Umbilical cord (tissue), 1 donor: ENCODE measurements at regions not wholly inside any gene's neighbourhood (a gene's known extent, or its start where the extent isn't known, plus 50 kb on each side); places are given as distances from the start of the nearest gene placed in this dataset.

Source experiments
- DNase-seq: peaks from one replicate; pipeline ENCODE4 v3.0.0-alpha.2; 2015; ENCODE audit warnings: low spot score

DNA sequence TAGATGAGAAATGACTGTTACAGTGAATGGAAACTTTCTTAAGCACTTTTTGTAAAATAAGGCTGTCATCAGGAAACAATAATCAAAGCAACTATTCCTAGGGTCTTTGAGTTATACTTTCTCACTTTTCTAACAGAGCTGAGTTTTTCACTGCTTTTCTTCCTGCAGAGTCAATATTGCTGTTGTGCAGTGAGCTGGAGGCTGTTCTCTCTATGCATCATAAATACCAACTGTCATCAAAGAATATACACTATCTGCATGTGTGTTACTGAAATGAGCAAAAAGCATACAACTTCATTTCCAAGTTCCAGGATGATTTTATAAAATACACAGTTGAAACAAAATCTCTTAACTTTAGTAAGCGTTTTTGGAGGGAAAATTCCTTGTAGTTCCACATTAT lies 110.4 kb upstream of the CPSF6 start:
- DNase-seq: peak; percentile 14

DNA sequence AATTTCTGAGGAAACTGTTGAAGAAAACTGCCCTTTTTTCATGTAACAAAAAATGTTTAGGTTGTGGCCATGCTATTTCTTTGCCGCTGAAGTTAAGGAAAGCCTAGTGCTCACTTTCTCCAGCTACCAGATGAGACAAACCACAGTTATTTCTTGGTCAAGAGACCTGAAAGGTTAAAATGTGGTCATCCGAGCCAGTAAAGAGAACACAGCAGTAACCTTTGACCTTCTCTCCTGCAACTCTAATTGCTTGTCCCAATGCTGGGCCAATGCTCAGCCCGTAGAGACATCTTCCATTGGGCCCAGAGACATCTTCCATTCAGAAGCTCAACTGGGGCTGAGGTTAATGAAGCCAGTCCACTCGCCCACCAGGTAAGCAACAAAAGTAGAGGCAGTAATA lies 109.8 kb upstream of the CPSF6 start:
- DNase-seq: no peak

DNA sequence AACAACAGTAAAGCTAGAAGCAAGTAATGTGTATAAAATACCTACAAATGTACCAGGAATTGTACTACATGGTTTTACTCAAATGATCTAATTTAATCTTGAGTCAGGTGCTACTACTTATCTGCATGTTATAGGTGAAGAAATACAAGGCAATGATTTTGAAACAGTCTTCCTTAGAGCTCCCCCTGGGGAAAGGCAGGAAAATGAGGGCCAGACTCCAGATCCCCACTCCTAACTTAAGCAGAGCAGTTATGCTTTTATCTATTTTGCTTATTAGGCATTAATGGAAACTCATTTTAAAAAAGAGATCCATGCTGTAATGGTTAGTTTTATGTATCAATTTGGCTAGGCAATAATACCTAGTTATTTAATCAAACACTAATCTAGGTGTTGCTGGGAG lies 109.3 kb upstream of the CPSF6 start:
- no peak for DNase-seq

DNA sequence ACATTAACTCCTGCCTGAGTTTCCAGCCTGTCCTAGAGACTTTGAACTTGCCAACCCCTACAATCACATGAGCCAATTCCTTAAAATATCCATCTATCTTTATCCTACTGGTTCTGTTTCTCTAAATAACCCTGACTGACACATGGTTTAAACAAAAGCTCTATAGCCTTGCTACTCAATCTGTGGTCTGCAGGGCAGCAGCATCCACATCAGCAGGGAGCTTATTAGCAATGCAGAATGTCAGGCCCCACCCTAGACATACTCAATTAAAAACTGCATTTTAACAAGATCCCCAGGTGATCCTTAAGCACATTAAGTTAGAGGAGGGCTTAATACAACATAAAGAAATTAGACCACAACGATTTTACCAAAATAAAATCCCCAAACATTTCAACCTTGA lies 108.3 kb upstream of the CPSF6 start:
- DNase-seq: no peak

DNA sequence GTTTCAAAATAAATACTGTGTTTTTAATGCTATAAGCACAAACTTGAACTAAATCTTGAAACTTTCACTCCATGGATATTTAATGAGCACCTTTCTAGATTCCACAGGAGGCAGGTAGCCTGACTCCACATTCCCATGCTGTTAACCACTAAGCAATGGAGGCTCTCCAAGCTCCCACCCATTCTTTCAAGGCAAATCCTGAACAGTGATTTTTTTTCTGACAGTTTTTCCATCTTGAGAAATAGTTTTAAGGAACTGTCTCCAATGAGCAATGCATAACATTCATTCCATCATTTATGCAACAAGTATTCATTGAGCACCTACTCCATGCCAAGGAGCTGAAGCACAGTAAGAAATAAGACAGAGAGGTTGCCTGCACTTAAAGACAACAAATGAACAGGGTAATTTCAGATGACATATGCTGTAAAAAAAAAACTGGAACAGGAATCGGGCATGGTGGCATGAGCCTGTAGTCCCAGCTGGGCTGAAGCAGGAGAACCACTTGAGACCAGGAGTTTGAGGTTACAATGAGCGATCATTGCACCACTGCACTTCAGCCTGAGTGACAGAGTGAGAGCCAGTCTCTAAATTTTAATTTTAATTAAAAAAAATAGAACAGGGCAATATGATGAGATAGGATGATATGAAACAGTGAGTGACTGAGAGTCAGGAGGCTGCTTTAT lies 102.3 kb upstream of the CPSF6 start:
- no peak for DNase-seq

DNA sequence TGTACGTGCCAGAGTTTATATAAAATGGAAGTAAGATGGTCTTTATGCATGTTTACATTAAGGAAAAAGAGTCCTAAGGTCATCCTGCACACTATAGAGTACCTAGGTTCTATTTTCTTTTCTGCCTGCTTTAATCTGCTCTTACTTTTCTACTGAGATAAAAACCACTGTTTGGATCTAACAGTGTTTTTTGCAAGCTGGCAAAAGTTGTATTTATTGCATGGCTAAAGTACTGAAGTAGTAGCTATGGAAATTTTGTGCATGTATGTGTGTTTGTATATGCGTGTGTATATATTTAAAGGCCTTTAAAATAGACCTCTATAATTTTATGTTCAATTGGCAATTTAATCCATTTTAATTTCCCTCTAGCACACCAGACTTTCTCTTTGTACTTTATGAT lies 98.3 kb upstream of the CPSF6 start:
- DNase-seq: no peak

DNA sequence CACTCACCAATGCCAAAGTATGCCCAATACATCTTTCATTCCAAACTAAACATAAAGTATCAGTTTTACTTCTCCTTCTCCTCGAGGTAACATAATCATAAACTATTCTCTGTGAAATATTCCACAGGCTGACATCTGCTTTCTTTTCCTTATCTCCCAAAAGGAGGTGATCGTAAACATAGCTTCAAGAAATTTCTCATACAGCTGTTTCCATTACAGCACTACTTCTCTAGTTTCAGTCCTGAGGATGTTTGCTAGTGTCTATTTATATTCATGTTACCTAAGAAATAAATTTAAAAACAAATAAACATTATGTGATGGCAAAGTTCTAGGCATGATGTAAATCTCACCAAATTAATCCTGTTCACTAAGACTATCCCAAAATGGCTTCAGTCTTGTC lies 90.1 kb upstream of the CPSF6 start:
- DNase-seq: no peak

DNA sequence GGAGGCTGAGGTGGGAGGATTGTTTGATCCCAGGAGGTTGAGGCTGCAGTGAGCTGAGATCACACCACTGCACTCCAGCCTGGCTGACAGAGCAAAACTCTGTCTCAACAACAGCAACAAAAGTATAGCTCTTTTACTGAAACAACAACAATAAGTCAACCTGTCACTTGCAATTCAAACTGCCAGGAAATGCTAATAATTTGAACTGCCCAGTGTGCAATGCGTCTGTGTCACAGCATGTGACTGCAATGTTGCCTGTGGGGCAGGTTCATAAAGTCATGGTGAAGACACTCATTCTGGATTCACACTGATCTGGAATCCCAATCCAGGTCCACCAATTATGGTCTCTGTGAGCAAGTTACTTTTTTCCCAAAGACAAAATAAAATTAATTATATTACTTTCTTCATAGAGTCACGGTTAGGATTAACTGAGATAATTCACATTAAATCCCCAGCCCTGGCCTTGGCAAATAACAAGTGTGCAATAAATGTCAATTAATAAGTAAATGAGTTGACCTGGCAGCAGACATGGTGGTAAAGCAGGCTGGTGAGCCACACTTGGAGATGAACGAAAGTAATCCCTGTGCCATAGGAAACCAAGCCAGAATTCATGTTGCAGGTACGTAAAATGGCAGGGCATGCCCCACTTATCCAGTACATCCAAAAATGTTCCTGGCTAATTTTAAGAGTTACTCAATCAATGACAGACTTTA lies 89.1 kb upstream of the CPSF6 start:
- no peak for DNase-seq

DNA sequence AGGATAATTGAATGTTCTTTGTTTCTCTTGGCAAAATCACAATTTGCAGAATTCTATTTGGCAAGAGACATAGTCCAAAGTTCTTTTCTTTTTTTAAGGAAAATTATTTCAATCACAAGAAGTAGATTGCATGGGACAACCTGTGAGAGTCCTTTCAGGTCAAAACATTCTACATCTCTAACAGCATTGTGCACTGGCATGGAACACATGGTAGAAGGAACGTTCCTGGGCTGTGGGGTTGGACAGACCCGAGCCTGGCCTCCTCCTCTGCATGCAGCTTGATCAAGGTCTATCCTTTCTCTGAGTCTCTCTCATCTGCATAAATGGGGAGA lies 88.6 kb upstream of the CPSF6 start:
- no peak for DNase-seq

DNA sequence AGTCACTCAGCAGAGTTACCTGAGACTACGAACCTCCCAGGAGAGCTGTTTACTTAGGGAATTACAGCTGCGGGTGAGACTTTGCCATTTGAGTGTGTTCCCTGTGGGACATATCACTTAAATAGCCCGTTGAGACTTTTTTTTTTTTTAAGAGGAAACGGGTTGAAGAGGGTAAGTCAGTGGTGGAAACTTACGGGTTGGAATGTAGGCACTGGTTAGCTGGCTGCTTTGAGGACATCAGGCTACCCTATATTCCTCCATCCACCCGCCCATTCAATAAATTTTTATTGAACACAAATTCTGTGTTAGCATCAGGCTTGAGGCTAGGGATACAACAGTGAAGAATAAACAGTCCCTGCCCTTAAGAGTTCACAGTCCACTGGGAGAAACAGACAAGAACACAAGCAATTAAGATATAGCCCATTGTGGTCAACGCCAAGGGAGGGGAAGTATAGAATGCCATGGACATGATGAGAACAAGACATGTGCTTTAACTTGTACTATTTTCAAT lies 88.1 kb upstream of the CPSF6 start:
- DNase-seq: no peak

DNA sequence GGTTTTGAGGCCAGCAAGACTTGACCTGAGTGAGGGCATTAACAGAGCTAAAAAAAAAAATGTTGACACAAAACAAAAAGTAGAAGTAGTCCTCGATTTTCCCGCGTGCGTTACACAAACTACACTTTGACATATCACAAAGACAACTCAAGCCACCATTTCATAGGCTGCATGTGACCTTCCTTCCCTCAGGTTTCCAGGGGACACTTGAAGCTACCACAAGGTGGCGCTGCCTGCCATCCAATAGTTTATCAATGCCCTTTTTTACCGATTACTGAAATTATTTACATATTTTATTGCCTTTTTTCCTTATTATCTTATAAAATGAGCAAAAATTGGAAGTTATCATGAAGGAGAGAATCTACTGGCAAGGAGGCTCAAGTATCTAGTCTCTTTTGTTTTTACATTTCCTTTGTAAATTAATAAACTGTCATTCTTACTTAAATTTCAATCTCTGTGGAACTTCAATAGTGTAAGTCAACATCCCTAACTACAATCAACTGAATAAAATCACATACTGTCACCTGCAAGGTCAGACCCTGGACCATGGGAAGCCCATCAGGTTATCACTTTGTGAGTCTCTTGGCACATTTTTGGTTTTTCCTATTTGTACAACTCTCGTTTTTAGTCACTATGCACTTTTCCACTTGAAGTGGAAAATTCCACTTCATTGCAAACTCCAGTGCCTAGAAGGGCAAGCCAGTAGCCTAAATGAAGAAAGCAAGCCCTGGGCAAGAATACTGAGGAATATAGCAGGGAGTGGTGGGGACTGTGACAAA lies 84.6 kb upstream of the CPSF6 start:
- DNase-seq: peak; percentile 32

DNA sequence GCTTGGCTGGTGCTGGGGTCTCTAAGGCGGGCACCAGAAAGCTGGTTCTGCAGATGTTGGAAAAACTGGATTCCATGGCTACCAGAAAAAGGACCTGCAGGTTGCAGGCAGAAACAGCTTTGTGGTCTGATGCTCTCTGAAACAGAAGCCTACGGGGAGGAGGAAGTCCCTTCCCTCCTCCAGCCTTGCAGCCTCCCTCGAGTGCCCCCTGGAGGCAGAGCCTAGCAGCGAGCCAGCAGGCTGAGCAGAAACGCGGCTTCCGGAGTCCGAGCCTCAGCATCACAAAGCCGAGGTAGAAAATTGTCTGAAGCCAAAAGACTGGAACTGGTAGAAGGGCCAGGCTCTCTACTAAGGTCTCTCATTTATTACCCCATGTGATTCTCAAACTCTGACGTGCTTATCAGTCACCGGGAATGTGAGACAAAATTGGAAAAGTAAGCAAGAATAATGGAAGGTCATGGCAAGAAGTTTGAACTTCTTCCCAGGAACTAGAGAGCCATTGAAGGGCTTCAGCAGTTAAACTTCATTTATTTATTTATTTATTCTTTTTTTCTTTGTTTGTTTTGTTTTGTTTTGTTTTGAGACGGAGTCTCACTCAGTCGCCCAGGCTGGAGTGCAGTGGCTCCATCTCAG lies 82.2 kb upstream of the CPSF6 start:
- DNase-seq: peak; percentile 78

DNA sequence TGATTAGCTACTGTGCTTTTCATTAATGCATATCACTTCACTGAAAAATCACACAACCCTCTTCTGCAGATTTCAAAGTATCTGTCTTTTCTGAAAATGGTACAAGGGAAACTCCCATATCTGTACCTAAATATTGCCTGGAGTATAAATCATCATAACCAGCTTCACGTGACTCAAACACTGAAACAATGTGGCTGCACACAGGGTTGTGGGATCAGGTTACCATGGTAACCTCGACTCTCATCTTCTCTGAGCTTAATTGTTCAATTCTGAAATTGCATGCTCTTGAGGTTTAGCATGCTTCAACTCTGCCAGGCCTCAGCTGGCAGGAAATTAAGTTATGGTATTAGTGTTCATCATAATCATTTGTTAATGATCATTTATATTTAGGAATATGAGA lies 77.5 kb upstream of the CPSF6 start:
- DNase-seq: no peak

DNA sequence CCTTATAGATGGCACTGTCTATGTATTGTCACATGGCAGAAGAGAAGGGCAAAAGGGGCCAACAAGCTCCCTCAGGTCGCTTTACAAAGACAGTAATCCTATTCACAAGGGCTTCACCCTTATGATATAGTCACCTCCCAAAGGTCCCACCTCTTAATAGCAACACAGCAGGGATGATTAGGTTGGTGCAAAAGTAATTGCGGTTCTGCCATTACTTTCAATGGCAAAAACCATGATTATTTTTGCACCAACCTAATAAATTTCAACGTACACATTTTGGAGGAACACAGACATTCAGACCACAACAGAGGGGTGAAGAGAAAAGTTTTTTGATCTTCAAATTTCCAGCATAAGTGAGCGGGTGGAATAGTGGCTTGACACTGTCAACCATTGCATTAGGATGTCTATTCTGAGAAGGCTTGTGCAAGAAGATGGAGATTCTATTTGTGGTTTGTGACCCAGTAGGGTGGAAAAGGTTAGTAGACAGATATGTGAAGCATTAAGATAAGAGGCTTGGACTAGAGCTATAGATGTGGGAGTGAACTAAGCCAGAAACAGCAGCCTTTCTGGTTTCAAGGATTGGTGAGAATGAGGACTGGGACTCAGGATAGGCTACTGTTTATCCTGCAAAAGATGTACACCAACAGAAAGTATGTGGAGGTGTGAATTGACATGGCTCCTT lies 75.5 kb upstream of the CPSF6 start:
- DNase-seq: no peak

DNA sequence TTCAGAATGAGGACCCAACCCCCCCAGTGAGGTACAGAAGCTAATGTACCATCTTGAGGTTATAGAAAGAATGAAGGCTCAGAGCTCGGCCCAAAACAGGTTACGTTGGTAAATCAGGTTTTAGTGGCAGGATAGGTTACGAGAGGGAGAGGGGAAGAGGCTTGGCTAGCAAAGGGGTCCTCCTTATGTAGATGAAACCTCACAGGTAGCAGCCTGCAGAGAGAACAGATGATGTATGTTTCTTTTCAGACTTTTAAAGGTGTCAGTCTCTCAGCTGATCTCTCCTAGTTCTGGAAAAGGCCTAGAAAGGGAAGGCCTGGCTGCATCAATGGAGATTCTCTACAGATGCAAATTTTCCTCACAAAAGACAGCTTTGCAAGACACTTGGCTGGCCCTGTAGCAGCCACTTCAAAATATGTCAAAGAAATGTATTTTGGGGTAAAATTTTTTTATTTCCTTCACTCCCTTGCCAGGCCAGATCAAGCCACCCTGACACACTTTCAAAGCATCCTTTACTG lies 71.7 kb upstream of the CPSF6 start:
- no peak for DNase-seq

DNA sequence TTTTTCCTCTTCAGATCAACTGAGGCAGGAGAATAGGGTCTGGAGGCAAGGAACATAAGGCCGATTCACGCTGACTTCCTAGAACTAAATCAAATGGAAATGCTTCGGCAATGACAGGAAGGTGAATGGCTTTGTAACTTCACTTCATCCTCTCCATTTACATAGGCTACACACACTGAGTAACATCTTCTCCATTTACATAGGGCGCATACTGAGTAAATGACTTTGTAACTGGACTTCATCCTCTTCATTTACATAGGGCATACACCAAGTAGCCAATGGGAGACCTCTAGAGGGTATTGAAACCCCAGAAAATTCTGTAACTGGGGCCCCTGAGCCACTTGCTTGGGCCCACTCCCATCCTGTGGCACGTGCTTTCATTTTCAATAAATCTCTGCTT lies 71.0 kb upstream of the CPSF6 start:
- DNase-seq: no peak

DNA sequence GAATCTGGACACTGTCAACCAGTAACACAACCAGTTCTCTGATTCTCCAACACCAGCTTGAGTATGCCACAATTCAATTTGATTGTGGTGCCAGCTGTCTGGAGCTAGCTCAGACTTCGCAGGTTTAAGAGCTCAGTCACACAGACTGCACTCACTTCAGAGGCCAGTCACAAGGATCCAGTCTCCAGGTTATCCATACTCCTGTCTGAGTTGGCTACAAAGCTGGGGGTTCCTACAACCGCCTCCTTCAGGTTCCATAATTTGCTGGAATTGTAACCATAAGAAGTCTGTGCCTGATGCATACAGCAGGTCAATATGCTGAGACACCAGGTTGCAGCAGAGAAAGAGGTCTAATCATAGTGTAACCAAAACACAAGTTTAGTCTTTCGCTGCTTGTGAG lies 70.5 kb upstream of the CPSF6 start:
- no peak for DNase-seq

DNA sequence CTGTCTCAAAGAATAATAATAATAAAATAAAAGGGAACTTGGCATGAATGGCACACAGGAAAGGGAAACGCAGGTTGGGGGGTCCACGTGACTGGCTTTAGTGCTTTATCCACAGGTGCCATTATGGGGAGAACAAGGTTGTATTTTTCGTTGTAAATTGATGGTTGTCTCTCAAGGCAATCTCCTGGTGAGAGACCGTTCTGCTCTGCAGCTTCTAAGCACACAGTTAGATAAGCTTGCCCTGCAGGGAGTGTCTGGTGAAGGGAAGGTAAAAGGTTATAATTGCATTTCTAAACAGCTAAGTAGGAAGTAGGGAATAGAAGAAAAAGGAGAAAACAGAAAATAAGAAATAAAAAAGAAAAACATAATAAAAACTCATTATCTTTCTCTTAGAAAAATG lies 69.1 kb upstream of the CPSF6 start:
- DNase-seq: no peak

DNA sequence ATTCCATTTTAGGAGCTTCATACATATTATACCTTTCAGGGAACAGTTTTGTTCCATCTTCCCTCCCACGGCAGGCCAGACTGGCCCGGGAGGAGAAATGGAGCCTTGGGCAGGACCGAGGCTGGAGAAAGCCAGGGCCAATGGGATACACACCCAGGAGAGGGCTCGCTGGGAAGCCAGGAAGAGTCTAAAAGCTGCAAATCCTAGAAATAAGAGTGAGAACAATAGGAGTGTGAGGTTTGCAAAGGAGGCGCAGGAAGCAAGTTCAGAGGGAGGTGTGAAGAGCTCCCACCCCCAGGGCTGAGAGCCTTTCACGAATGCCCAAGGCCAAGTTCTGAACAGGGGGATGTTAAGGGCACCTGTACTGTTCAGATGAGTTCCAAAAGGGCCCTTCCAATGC lies 67.5 kb upstream of the CPSF6 start:
- DNase-seq: no peak

DNA sequence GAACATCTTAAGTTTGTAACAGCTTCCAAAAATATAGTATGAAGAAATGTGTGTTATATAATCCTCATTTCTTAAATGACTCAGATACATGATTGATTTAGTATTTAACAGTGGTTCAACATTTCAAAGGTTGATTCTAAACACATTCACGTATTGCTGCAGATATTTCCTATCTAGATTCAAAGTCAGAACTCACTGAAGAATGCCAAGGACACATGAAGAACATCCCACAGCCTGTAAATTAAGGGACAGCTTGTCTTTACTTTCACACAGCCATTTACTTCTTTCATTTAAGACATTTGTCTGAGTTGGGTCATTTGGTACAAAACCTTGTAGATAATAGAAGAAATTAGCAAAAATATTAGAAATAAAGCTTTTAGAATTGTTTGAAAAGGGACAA lies 66.9 kb upstream of the CPSF6 start:
- no peak for DNase-seq

DNA sequence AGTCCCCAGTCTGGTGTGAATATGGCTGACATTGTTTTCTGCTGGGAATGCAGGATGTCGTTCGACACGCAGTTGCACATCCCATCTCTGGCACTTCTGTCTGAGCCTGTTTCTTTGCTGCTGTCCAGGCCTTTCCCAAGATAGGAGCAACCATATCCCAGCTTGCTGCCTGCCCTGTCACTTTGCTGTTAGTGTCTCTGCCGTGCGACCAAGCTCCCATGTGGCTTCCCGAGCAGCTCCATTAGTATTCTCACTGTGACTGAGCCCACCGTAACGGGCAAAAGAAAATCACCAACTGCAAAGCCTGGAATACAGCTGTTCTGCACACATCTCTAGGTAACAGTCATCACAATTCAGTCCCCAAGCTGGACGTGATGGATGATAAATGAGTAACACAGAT lies 66.0 kb upstream of the CPSF6 start:
- DNase-seq: no peak

DNA sequence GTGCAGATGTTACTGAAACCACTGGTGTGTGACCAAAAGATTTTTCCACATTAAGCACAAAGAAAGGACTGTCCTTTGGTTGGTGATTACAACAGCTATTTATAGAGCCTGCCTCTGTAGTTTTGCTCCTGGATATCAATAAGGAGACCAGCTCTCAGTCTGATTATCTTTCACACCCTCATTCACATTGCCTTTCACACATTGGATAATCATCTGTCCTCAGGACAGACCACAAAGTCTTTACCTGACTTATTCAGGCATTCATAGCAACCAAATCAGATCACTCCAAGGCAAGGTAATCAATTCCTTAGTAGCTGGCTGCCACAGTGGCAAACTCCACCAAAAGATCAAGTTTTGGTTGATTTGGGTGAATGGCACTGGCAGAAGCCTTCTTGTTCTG lies 59.6 kb upstream of the CPSF6 start:
- no peak for DNase-seq
